HEK293T (cell line): ENCODE measurements at regions not wholly inside any gene's neighbourhood (a gene's known extent, or its start where the extent isn't known, plus 50 kb on each side); places are given as distances from the start of the nearest gene placed in this dataset.

Source experiments
- BHLHE40 ChIP-seq: fragments of 450-650 bp; IDR thresholded peaks from 2 replicates; pipeline ENCODE4 v1.6.1; 2016; ENCODE audit warnings: mild to moderate bottlenecking, moderate library complexity, borderline replicate concordance
- CTBP1 ChIP-seq: fragments of 450-650 bp; IDR thresholded peaks from 2 replicates; pipeline ENCODE4 v1.6.1; 2016; ENCODE audit warnings: borderline replicate concordance
- NFRKB ChIP-seq: fragments of 450-650 bp; IDR thresholded peaks from 2 replicates; pipeline ENCODE4 v1.6.1; 2016; ENCODE audit warnings: mild to moderate bottlenecking, moderate library complexity
- TARDBP ChIP-seq: fragments of 450-650 bp; IDR thresholded peaks from 2 replicates; pipeline ENCODE4 v1.6.1; 2016
- ZNF384 ChIP-seq: fragments of 450-650 bp; IDR thresholded peaks from 2 replicates; pipeline ENCODE4 v1.6.1; 2016

GRCh38 chr10:111824128-111824527, 359.4 kb downstream of the GPAM start:
- TF ChIP-seq TARDBP (no peak), ZNF384 (no peak), BHLHE40 (no peak), NFRKB (no peak), CTBP1 (no peak)
